ENCODE measurements at regions not wholly inside any gene's neighbourhood (a gene's known extent, or its start where the extent isn't known, plus 50 kb on each side); places are given as distances from the start of the nearest gene placed in this dataset.

DNA sequence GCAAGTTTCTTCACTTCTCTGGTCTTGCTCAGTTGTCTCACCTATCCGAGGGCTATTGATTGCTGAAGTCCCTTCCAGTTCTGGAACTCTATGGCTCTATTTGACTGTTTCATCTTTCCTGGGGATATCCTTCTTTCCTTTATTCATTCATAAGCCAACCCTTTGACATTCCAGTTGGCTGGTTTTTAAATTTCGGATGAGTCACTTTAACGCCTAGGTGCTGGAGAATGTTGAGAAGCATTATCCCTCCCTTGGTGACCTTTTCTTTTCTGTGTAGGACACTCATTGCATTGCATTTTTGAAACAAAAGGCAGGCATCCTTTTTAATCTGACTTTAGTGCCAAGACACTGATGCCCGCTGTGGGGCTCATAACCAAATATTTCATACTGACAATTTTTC lies 307.1 kb downstream of the TSN start:
- TF ChIP-seq POLR2A (IDR thresholded peaks at IDR 0.05; ENCODE audit: low read depth, low read length) (no peak), TAF1 (IDR thresholded peaks at IDR 0.05; ENCODE audit: borderline replicate concordance, low read depth, low read length) (no peak)
